ENCODE measurements at regions not wholly inside any gene's neighbourhood (a gene's known extent, or its start where the extent isn't known, plus 50 kb on each side); places are given as distances from the start of the nearest gene placed in this dataset.

- H3K4me3 ChIP-seq (ENCODE audit: low read depth, low read length): no peak overlapping the region
These were observed 118.6 kb upstream of the PRICKLE2 start for GRCh38 chr3:64343689-64344430.

GRCh38 chr3:64342940-64343688 is 117.8 kb upstream of the PRICKLE2 start:
- no peak for TF ChIP-seq CTCF (conservative IDR thresholded peaks at IDR 0.05; ENCODE audit: low read depth, low read length)
- H3K4me3 ChIP-seq (ENCODE audit: low read depth, low read length): no peak overlapping the region
- peak; percentile 82 for DNase-seq (ENCODE audit: low read depth)

More at GRCh38 chr3:64343689-64344430, 118.6 kb upstream of the PRICKLE2 start:
- no peak for TF ChIP-seq CTCF (conservative IDR thresholded peaks at IDR 0.05; ENCODE audit: low read depth, low read length)
- DNase-seq (ENCODE audit: low read depth): no peak

DNA sequence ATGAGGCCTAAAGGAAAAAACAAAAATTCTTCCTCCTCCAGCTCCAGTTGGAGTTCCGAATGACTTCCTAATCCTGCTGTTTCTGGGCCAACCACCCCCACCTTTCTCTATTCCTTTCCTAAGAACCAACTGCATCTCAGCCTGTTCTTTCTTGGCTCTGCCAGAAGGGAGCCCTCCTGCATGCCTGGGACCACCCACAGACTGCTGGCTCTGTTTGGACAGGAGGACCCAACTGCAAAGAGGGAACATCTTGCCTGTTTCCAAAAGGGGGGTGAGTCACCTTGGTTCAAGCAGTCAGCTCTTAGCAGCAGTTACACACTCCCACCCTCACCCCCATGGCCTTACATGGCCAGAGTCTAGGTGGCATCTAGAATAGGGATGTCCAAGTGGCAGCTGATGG is 116.0 kb upstream of the PRICKLE2 start:
- H3K4me3 ChIP-seq (ENCODE audit: low read depth, low read length): no peak overlapping the region
- DNase-seq (ENCODE audit: low read depth): no peak
- no peak for TF ChIP-seq CTCF (conservative IDR thresholded peaks at IDR 0.05; ENCODE audit: low read depth, low read length)

GRCh38 chr3:64340641-64341101 is 115.4 kb upstream of the PRICKLE2 start:
- no peak for TF ChIP-seq CTCF (conservative IDR thresholded peaks at IDR 0.05; ENCODE audit: low read depth, low read length)
- no peak overlapping the region for H3K4me3 ChIP-seq (ENCODE audit: low read depth, low read length)
- no peak for DNase-seq (ENCODE audit: low read depth)

- no peak overlapping the region for H3K4me3 ChIP-seq (ENCODE audit: low read depth, low read length)
- DNase-seq (ENCODE audit: low read depth): no peak
- no peak for TF ChIP-seq CTCF (conservative IDR thresholded peaks at IDR 0.05; ENCODE audit: low read depth, low read length)
These were observed 111.2 kb upstream of the PRICKLE2 start for GRCh38 chr3:64336488-64336887.

- no peak overlapping the region for H3K4me3 ChIP-seq (ENCODE audit: low read depth, low read length)
- no peak for TF ChIP-seq CTCF (conservative IDR thresholded peaks at IDR 0.05; ENCODE audit: low read depth, low read length)
- DNase-seq (ENCODE audit: low read depth): no peak
These were observed 107.4 kb upstream of the PRICKLE2 start for GRCh38 chr3:64332459-64333350.

Data from epithelial cell of proximal tubule (primary cell).